ENCODE measurements at regions not wholly inside any gene's neighbourhood (a gene's known extent, or its start where the extent isn't known, plus 50 kb on each side); places are given as distances from the start of the nearest gene placed in this dataset.

DNA sequence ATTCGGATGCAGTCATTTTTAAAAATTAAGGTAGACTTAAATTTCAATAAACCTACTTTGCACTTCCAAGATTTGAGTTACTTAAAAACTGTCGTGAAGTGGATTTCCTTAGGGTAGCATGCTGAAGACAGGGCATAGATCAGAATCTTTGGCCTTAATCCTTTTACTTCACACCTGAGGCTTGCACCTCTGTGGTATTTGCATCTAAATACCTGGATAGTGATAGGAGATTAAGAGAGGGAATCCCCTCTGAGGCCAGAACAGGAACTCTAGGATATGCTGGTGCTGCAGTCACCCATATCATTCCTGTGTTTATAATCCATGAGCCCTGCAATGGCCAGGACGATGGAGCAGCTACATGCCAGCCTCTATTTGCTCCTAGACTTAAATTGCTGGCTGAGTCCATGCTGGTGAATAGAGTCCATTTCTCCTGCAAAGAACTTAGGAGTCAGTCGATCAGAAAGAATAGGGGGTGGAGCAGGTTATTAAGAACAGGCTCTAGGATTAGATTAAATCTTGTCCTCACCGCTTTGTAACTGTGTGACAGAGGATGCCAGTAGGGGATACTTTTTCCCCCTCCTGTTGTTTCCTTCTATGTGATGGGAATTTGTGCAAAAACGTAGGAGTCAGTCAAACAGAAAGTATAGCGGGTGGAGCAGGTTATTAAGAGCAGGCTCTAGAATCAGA, 333.6 kb downstream of the DUSP10 start:
- no peak for DNase-seq (ENCODE audit: low read depth, low spot score)
- in situ Hi-C loops (cut with HindIII; ENCODE audit: low sequenced_read_pairs) = no loop called here
- no peak for TF ChIP-seq CTCF (IDR thresholded peaks at IDR 0.05; ENCODE audit: low read depth, low read length)
- H3K4me3 ChIP-seq (ENCODE audit: low read depth, low read length) = no peak overlapping the region

DNA sequence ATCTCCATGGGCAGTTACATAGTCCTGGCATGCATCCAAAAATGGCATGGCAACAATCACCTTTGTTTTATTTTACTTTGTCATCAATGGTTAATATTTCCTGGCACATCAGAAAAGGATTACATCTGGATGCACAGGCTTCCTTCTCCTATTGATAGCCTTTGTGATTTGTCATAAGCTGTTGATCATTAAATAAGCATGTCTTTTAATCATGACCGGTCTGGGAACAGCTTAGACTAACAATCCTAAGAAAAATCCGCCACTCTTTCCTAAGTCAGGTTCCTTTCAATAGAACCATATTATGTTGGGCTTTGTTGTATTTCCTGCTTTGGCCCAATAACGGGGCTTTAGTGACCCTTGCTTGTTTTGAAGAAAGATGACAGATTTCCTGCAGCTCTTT, 330.6 kb downstream of the DUSP10 start:
- no peak for TF ChIP-seq CTCF (IDR thresholded peaks at IDR 0.05; ENCODE audit: low read depth, low read length)
- in situ Hi-C loops (cut with HindIII; ENCODE audit: low sequenced_read_pairs) = no loop called here
- H3K4me3 ChIP-seq (ENCODE audit: low read depth, low read length) = no peak overlapping the region
- DNase-seq (ENCODE audit: low read depth, low spot score) = no peak

GRCh38 chr1:221414772-221415539, 326.9 kb downstream of the DUSP10 start:
- in situ Hi-C loops (cut with HindIII; ENCODE audit: low sequenced_read_pairs) = no loop called here
- TF ChIP-seq CTCF (IDR thresholded peaks at IDR 0.05; ENCODE audit: low read depth, low read length) = no peak

GRCh38 chr1:221415651-221416050, 326.2 kb downstream of the DUSP10 start:
- in situ Hi-C loops (cut with HindIII; ENCODE audit: low sequenced_read_pairs) = no loop called here
- TF ChIP-seq CTCF (IDR thresholded peaks at IDR 0.05; ENCODE audit: low read depth, low read length) = no peak
- no peak overlapping the region for H3K4me3 ChIP-seq (ENCODE audit: low read depth, low read length)
- no peak for DNase-seq (ENCODE audit: low read depth, low spot score)

More at GRCh38 chr1:221414772-221415539, 326.9 kb downstream of the DUSP10 start:
- H3K4me3 ChIP-seq (ENCODE audit: low read depth, low read length) = no peak overlapping the region
- DNase-seq (ENCODE audit: low read depth, low spot score) = no peak

DNA sequence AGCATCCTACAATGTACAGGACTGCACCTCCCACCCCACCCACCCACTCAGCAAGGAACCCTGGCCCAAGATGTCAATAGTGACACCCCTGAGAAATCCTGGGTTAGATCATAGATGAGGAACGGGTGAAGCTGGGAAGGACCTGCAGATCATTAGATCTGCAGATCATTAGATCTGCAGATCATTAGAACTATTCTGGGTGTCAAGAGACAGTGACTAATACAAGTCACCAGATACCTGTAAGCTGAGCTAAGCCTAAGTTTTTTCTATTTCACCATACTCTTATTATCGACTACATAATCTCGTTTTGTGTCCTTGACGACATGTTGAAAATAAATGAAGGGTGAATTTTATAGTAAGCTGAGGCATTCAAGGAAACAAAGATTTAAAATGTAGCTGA, 325.7 kb downstream of the DUSP10 start:
- no peak for DNase-seq (ENCODE audit: low read depth, low spot score)
- no peak overlapping the region for H3K4me3 ChIP-seq (ENCODE audit: low read depth, low read length)
- TF ChIP-seq CTCF (IDR thresholded peaks at IDR 0.05; ENCODE audit: low read depth, low read length) = no peak
- in situ Hi-C loops (cut with HindIII; ENCODE audit: low sequenced_read_pairs) = no loop called here

DNA sequence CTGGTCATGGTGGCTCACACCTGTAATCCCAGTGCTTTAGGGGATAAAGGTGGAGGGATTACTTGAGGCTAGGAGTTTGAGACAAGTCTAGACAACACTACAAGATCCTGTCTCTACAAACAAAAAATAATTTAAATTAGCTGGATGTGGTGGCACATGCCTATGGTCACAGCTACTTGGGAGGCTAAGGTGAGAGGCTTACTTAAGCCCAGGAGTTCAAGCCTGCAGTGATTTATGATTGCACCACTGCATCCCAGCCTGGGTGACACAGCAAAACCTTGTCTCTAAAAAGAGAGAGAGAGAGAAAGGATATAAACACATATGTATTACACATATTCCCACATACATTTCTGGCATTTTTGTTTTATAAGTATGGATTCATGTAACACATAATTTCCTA, 325.2 kb downstream of the DUSP10 start:
- in situ Hi-C loops (cut with HindIII; ENCODE audit: low sequenced_read_pairs) = no loop called here
- no peak for TF ChIP-seq CTCF (IDR thresholded peaks at IDR 0.05; ENCODE audit: low read depth, low read length)
- no peak for DNase-seq (ENCODE audit: low read depth, low spot score)
- H3K4me3 ChIP-seq (ENCODE audit: low read depth, low read length) = no peak overlapping the region

Measured in astrocyte of the spinal cord (primary cell).